HG03025 (cell line): ENCODE measurements at regions not wholly inside any gene's neighbourhood (a gene's known extent, or its start where the extent isn't known, plus 50 kb on each side); places are given as distances from the start of the nearest gene placed in this dataset.

Experiments used
- ATAC-seq: cut with Tn5 transposase; IDR thresholded peaks from one replicate; pipeline ENCODE4 v1.9.1; 2021; ENCODE audit warnings: mild to moderate bottlenecking, moderate library complexity; ENCODE audit not compliant: unreplicated experiment, low FRiP score

DNA sequence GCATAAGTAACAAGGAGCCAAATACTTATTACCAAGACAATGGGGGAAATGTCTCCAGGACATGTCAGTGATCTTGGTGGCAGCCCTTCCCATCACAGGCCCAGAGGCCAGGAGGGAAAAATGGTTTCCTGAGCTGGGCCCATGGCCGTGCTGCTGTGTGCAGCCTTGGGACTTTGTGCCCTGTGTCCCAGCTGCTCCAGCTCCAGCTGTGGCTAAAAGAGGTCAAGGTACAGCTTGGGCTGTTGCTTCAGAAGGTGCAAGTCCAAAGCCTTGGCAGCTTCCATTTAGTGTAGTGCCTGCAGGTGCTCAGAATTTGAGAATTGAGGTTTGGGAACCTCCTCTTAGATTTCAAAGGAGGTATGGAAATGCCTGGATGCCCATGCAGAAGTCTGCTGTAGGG is 212.3 kb upstream of the DCN start:
- no peak for ATAC-seq

DNA sequence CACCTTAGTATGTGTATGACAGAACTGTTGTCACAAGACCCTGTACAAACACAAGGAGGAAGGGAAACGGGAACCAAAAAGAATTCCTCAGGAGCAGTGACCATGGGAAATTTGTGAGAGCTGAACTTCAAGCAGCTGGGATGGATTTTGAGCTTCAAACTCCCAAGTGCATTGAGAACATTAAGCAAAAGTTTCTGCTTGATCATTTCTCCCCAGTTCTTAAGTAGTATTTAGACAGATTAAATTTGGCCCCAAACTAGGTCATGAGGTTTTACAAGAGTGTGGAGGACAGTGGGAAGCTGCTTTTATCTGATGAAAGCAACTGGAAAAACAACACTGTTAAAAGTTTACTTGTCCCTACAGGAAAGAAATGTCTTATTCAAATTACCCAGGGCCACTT is 206.0 kb upstream of the DCN start:
- no peak for ATAC-seq

DNA sequence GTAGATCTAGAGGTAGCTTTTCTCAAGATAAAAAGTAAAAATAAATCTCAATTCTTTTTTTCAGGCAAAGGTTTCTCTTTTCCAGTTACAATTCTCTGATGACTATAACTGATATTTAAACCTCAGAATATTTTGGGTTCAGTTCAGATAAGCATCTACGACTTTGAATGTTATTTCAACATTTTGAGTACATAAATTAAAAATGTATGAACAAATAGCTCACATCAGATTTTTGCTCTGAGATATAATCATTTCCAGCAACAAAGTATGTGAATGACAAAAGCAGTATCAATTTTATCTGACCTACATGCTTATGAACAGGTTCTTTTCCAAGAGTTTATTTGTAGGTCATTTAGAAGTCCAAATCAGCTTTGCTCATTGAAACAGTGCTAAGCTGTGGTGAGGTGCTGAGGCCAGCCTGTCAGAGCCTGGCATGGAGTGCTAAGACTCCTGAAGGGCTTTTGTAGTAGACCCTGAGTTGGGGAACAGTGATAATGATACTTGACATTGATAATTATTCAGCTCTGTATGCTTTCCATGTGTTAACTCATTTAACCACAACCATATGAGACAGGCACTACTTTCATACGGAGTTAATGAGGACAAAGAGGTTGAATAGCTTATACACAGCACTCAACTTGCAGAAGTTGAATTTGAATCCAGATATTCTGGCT is 205.0 kb upstream of the DCN start:
- no peak for ATAC-seq

DNA sequence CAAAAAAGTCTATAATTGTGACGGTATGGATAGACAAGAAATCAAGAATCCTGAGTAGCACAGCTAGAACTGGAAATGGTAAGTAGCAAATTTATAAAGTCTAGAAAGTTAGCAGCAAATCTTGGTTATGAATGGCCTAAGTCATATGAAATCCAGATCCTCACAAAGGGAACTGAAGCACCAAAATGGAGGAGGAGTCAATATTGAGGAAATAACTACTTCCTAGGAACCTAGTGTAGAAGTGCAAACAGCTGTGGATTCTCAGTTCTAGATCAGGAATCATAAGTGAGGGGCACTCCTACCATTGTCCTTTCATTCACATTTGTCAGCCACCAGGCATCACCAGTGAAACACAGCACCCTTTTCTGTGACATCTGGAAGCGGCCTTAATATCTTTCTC is 202.2 kb upstream of the DCN start:
- no peak for ATAC-seq

DNA sequence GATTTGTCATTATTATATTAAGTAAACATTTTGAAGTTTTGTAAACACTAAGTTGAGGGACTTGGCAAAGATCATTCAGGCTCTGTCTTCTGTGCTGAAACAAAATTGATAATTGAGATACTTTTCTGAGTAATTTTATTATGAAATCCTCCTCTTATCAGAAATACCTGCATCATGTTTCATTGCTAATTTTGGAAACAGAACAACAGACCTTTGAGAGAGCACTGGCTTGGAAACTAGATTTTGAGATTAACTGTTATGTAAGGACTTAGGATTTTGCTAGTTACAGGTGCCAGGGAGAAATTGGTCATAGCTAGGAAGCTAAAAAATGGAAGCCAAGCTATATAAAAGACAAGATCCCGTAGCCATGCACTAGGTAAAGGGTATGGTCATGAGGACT is 201.7 kb upstream of the DCN start:
- ATAC-seq: no peak

DNA sequence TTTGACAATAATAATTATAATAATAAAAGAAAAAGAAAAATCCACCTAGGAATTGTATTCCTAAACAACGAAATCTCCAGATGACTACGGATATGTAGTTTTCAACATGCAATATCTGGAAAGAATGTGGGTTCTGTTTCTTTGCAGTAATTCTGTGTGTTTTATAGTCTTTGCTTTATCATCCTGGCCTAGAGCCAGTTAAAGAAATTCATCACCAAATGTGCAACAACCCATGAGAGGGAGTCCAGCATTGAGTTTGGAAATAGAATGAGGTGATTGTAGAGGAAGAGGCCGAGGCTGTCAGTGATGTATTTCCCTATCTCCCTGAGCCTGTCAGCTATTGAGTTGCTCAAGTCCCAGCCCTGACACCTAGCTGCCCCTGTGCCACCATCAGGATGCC is 200.5 kb upstream of the DCN start:
- ATAC-seq: no peak

DNA sequence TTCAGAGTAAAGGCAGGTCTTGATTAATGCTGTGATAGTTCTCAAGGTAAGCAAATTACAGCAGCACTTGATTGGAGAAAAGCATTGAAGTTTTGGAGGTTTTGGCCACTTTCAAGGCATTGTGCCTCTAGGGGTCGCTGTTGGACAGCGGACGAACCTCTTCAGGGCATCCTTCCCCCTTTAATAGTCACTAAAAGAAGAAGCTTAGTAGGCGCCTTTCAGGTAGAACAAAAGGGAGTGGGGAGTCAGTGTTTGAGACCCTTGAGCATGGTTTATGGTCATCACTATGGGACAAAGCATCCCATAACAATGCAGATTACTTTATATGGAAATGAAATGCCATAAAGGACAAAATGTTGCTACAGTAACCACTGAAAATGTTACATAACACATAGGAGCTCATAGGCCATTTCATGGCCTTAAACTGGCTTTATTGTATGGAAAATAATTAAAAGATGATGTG is 199.5 kb upstream of the DCN start:
- ATAC-seq: peak; percentile 75

DNA sequence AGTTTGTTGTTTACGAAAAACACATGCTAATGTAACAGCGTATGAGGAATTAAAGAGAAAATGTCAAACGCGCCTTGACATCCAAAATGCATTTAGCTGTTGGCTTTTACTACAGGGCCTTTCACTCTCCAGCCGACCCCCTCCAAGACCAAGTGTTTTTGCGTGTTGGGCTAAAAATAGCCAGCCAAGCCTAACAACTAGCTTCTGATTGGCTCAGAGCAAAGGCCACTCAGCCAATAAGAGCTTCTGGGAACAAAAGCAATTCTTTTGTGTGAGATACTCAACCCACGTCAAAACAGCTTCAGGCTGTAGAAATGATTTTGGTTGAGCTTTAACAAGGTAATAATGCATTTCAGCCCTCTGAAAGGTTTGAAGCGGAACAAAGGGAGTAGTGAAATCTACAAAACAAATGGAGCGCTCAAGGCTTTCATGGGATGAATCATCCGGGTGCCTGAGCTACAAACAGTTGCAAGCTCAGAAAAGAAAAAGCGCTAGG is 198.7 kb upstream of the DCN start:
- peak; percentile 46 for ATAC-seq

DNA sequence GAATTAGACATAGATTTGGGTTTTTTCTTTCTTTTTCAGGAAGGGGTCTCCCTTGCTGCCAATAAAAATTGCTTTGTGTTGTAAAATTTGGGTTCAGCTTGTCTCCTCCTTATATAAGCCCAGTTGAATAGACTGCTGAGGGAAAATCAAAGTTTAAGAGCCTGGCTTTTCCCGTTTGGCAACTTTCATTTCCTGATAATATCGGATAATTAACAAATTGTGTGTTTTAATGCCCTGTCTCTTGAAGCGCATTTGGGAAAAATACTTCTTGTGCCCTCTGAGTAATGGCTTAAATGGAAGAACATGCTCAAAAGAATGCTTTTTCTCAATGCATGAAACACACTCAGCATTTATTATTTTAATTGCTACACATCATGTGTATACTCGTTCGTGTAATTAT is 198.0 kb upstream of the DCN start:
- no peak for ATAC-seq

DNA sequence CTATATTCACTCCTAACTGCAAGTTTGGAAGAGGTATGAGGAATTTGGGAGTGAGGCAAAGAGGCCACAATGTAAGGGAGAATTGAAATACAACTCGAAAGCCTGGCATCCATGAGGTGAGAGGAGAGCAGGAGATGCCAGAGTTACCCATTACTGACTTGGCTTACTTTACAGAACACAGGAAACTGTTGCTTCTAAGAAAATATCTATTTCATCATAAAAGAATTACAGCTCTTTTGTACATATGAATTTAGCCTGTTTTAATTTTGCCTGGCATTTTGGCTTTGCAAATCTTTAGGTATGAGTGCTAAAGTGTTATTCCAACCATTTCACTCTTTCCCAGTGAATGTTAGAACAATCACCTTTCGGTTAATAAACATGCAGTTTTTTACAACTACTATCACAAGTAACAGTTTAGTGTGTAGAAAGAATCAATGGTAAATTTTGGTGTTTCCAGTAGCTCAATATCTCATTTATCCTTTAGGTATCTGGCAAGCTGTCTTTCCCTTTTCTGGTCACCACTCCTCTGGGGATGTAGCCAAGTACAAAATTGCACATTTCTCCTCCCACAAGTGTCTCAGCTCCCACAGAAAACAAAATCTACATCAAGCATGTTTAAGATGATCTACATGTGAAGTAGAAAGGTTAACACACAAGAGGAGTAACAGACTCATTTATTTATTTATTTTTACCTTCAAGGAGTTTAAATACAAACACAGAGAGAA is 196.6 kb upstream of the DCN start:
- no peak for ATAC-seq

DNA sequence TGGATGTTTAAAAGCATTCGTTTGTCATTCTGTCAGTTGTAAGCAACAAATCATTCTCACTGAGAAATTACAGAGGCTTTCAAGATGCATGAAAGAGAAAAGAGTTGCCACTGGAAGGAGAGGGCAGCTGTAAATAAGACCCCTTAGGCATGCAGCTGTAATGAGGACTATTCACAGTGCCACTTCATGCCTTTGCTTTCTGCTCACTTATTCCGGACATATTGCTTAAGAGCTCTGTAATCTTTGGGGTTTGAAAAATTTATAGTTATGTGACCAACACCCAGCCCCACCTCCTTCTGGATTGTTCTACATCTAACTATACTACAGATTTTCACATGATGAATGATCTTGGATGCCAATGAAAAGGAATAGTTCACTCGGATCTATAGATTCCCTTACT is 194.8 kb upstream of the DCN start:
- ATAC-seq: no peak

DNA sequence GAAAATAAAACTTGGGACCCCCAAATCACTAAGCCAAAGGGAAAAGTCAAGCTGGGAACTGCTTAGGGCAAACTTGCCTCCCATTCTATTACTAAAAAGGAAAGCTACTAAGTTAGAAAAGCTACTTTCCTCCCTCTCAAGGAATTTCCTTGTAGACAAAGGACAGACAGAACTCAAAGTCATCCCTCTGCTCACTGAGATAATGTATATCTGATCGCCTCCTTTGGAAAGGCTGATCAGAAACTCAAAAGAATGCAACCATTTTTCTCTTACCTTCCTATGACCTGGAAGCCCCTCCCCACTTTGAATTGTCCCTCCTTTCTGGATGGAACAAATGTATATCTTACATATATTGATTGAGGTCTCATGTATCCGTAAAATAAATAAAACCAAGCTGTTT is 190.5 kb upstream of the DCN start:
- ATAC-seq: no peak

DNA sequence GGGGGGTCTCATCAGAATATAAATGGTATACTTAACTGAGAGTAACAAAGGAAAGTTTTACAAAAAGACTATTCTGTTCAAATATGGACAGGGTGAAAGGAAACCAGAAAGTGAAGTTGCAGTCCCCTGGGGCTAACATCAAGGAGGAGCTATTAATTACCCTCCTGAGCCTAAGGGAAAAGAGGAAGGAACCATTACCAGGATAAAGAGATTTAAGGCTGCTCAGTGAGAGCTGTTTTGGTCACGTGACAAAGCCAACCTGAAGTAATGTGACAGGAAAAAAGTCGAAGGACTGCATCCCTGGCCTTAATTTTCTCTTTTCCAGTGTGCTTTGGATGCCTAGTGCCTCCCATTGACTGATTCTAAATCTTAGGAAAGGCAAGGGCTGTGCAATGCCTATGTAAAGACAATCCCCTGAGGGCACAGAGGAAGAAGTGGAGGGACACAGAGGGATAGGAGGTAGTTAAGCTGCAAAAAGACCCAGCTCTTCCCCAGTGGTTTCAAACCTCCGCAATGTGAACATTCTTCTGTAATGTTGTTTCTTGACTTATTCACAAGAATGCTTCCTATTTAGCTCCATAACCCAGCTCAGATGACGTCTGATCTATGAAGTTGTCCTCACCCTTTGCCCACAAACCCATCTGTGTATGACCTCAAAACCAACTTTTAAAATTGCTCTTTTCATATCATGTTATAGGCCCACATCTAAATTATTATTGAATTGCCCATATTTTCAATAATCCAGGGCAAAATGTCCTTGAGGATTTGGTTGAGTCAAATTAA is 187.7 kb upstream of the DCN start:
- ATAC-seq: no peak

DNA sequence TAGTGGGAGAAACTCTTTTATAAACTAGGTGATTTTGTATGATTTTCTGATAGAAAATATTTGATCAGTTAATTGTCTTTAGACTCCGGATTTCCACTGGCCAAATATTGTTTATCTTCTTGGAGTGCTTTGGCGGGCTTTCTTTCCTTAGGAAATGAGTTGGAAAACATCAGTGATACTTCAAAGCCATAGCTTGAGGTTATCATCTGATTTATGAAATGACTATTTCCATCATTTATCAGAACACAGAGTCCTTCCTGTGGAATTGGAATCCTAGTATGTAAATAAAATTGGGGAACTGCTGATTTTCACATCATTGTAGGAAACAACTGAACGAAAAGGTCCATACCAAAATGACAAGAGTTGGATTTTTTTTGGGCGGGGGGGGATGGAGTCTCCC is 186.0 kb upstream of the DCN start:
- ATAC-seq: no peak

DNA sequence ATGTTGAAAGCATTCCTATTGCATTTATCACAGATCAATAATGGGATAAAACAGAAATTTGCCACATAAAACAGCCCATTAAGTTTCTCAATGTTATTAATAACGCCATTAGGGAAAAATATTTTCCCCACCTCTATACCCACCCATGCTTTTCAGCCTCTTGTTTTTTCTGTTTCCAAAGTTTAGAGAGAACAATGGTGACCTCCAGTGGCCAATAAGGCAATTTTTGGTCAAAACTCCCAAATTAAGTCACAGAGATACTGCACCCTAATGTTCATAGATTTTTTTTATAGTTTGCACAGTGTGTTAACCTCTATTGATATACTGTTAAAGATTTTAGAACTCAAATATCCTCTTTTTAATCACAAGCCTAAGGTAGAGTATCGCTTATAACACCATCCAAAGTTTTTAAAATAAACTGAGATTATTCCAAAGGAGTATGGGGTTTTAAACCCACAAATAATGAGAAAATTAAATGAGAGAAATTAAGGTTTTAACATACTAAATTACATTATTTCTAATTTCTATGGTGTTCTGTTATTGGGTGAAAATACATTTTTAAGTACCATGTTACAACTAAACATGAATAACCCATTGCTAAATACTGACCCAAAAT is 184.7 kb upstream of the DCN start:
- ATAC-seq: no peak

DNA sequence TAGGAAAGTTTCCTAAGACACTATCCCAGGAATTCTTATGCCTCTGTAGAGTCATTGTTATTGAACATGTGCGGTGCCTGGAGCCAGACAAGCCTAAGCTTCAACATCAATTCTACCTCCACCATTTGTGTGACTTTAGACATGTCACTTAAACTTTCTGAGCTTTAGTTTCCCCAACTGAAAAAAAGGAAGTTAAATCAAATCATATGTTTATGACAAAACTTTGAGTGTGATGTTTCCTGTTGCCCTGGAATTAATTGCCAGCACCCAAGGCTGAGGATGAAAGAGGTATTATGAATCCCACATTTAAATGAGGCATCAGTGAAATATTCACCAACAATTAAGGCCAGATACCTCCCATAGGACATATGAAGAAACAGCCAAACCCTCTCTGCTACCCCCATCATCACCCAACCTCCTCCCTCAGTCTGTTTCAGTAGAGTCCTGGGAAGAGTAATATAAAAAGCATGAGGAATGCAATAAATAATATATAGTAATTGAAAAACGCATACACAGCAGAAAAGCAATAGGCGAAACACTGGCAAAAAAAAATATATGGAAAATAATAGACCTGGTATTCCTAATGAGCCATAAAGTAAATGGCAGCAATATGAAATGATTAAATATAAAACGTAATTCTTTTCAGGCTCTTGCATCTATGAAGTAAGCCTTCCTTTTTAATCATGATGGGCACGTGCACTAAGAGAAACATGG is 182.0 kb upstream of the DCN start:
- no peak for ATAC-seq

DNA sequence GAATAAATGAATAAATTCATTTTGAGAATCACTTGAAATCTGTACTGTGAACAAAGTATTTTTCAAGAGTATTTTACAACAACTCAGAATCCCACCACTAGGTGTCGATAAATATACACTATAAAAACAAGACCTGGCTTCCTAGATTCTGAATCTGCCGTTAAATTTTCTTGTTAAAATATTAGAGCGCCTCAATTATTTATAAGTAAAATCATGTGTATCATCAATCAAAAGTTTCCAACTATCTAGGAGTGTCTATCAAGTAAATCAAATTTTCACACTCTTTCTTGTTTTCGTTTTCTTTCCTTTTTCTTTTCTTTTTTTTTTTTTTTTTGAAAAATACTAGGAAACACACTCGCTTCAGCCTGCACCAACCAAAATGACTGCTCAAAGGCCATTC is 179.2 kb upstream of the DCN start:
- no peak for ATAC-seq

DNA sequence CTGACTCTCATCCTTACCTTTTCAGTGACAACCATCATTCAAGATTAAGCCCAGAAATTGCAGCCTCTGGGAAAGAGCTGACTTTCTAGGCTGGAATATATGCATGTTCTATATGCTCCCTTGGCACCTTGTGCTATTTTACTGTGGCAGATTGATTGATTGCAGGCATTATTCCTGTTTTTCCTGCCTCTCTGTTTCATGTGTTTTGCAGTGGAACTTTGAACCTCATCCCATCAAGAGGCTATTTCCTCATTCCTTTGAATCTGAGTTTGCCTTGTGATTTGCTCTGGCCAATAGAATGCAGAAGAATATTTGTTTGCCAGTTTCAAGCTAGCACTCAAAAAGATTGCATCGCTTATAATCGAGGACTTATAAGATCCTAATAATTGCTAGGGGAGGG is 174.8 kb upstream of the DCN start:
- no peak for ATAC-seq

DNA sequence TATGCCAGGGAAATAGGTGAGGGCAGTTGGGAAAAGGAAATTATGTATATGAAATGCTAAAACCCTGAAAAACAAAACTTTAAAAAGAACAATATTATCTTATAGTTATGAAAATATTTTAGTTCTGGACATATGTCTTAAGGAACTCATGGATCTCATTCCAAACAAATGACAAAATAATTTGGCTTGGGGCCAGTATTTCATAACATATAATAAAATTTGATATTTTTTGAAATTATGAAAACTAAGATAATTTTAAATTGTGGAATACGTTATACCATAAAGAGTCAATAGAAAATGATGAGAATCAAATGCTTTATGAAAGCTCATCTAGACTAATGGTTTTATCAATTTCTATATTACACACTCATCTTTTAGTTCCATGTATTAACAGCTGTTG is 173.8 kb upstream of the DCN start:
- no peak for ATAC-seq
